KMS-11 (cell line): ENCODE measurements at regions not wholly inside any gene's neighbourhood (a gene's known extent, or its start where the extent isn't known, plus 50 kb on each side); places are given as distances from the start of the nearest gene placed in this dataset.

ENCODE experiments used
- H2AFZ ChIP-seq: fragments of 200-600 bp; sonication (generic); 2 replicates; pipeline ENCODE4 v1.6.1; 2016; ENCODE audit warnings: antibody characterized with exemption, mixed run types, low read depth
- H3K27ac ChIP-seq: fragments of 200-600 bp; sonication (generic); 2 replicates; pipeline ENCODE4 v1.6.1; 2016; ENCODE audit warnings: mild to moderate bottlenecking, mixed run types
- H3K27me3 ChIP-seq: fragments of 200-600 bp; sonication (generic); 2 replicates; pipeline ENCODE4 v1.6.1; 2017; ENCODE audit warnings: mild to moderate bottlenecking, low read depth, mixed run types, moderate library complexity; ENCODE audit not compliant: insufficient read depth
- H3K36me3 ChIP-seq: fragments of 200-600 bp; sonication (generic); 2 replicates; pipeline ENCODE4 v1.6.1; 2017; ENCODE audit warnings: mild to moderate bottlenecking, mixed run types; ENCODE audit not compliant: insufficient read depth
- H3K4me1 ChIP-seq: fragments of 200-600 bp; sonication (generic); 2 replicates; pipeline ENCODE4 v1.6.1; 2016; ENCODE audit warnings: mild to moderate bottlenecking, low read depth, mixed run types; ENCODE audit not compliant: poor library complexity, severe bottlenecking
- H3K4me2 ChIP-seq: fragments of 200-600 bp; sonication (generic); 2 replicates; pipeline ENCODE4 v1.7.0; 2016; ENCODE audit warnings: mild to moderate bottlenecking, mixed run types
- H3K4me3 ChIP-seq: fragments of 200-600 bp; sonication (generic); IDR thresholded peaks from 2 replicates; pipeline ENCODE4 v1.6.1; 2017; ENCODE audit warnings: low read depth, low read length, mixed read lengths; ENCODE audit not compliant: insufficient read depth
- H3K79me2 ChIP-seq: fragments of 200-600 bp; sonication (generic); 2 replicates; pipeline ENCODE4 v1.6.1; 2016; ENCODE audit warnings: low read depth, mixed run types; ENCODE audit not compliant: insufficient read depth
- H3K9ac ChIP-seq: fragments of 200-600 bp; sonication (generic); 2 replicates; pipeline ENCODE4 v1.6.1; 2016; ENCODE audit warnings: mild to moderate bottlenecking, mixed run types
- H4K20me1 ChIP-seq: fragments of 200-600 bp; sonication (generic); 2 replicates; pipeline ENCODE4 v1.6.1; 2016; ENCODE audit warnings: mild to moderate bottlenecking, mixed run types; ENCODE audit not compliant: insufficient read depth
- CTCF ChIP-seq: fragments of 200-600 bp; sonication (generic); conservative IDR thresholded peaks from 2 replicates; pipeline ENCODE4 v1.6.1; 2017; ENCODE audit warnings: low read depth, mild to moderate bottlenecking, antibody characterized with exemption, low read length, moderate library complexity, mixed read lengths

- Histone ChIP-seq H3K27ac (no peak overlapping the region), H3K79me2 (no peaks in the 10 kb centered on the region), H3K9ac (no peak overlapping the region), H2AFZ (no peak overlapping the region), H3K4me2 (no peak overlapping the region), H3K4me3 (no peak overlapping the region), H4K20me1 (no peaks in the 10 kb centered on the region), H3K27me3 (no peaks in the 10 kb centered on the region), H3K4me1 (peaks cover 54% of the 10 kb centered on the region), H3K36me3 (no peaks in the 10 kb centered on the region)
- TF ChIP-seq CTCF = no peak
Measured at GRCh38 chr18:59061914-59062642, 77.6 kb upstream of the SEC11C start.

- no peak overlapping the region for H3K4me3 ChIP-seq
- no peak for TF ChIP-seq CTCF
- no peaks in the 10 kb centered on the region for H4K20me1 ChIP-seq
- H3K27ac ChIP-seq = no peak overlapping the region
- H3K27me3 ChIP-seq = no peaks in the 10 kb centered on the region
- no peaks in the 10 kb centered on the region for H3K36me3 ChIP-seq
- peaks cover 56% of the 10 kb centered on the region for H3K4me1 ChIP-seq
- H3K9ac ChIP-seq = no peak overlapping the region
- peak overlapping the region; percentile 97; the same call in 1 of the 2 replicates for H3K4me2 ChIP-seq
- H2AFZ ChIP-seq = no peak overlapping the region
- H3K79me2 ChIP-seq = no peaks in the 10 kb centered on the region
Measured at GRCh38 chr18:59062643-59063006, 77.1 kb upstream of the SEC11C start.

GRCh38 chr18:59063300-59063906 is 76.3 kb upstream of the SEC11C start:
- no peak for TF ChIP-seq CTCF
- H4K20me1 ChIP-seq = no peaks in the 10 kb centered on the region
- H3K4me1 ChIP-seq = peaks cover 62% of the 10 kb centered on the region
- H3K27ac ChIP-seq = peak overlapping the region; percentile 28; the same call in 1 of the 2 replicates
- no peaks in the 10 kb centered on the region for H3K36me3 ChIP-seq
- H3K79me2 ChIP-seq = no peaks in the 10 kb centered on the region
- H3K27me3 ChIP-seq = no peaks in the 10 kb centered on the region
- H2AFZ ChIP-seq = peak overlapping the region; percentile 58
- peak overlapping the region; percentile 97 for H3K4me2 ChIP-seq
- H3K4me3 ChIP-seq = no peak overlapping the region
- peak overlapping the region; percentile 4; the same call in 1 of the 2 replicates for H3K9ac ChIP-seq

- H4K20me1 ChIP-seq = no peaks in the 10 kb centered on the region
- H3K4me1 ChIP-seq = peaks cover 62% of the 10 kb centered on the region
- H3K4me2 ChIP-seq = peak overlapping the region; percentile 97
- H3K27me3 ChIP-seq = no peaks in the 10 kb centered on the region
- no peaks in the 10 kb centered on the region for H3K36me3 ChIP-seq
- H3K79me2 ChIP-seq = no peaks in the 10 kb centered on the region
- H3K27ac ChIP-seq = peak overlapping the region; percentile 28; the same call in 1 of the 2 replicates
- no peak overlapping the region for H3K4me3 ChIP-seq
- H3K9ac ChIP-seq = no peak overlapping the region; the same call in 1 of the 2 replicates
- TF ChIP-seq CTCF = no peak
- H2AFZ ChIP-seq = peak overlapping the region; percentile 58
Measured at GRCh38 chr18:59063912-59064311, 75.8 kb upstream of the SEC11C start.
